Panc1 (cell line): ENCODE measurements at regions not wholly inside any gene's neighbourhood (a gene's known extent, or its start where the extent isn't known, plus 50 kb on each side); places are given as distances from the start of the nearest gene placed in this dataset.

Source experiments
- ATAC-seq: fragments of 200-7000 bp; cut with Tn5 transposase; 2 replicates; pipeline ENCODE4 v1.9.1; 2020; ENCODE audit warnings: mild to moderate bottlenecking, moderate library complexity
- BruUV-seq: library from RNA; stranded (reverse); fragments of 400-500 nt; replicated peaks from 2 replicates; lab custom pipeline; 2021; lab: Mats Ljungman, UMichigan
- CTCF ChIA-PET: fragments of 300-600 bp; sonication (Branson Sonifier 250); formaldehyde crosslinking; loops from one replicate; lab custom pipeline; 2022; ENCODE audit warnings: antibody characterized with exemption; lab: Charles Lee
- POLR2A ChIA-PET: fragments of 300-600 bp; sonication (Branson Sonifier 250); formaldehyde crosslinking; loops from one replicate; lab custom pipeline; 2022; ENCODE audit warnings: antibody characterized with exemption; lab: Charles Lee
- DNase-seq: peaks from one replicate; pipeline ENCODE4 v3.0.0-alpha.2; 2010; ENCODE audit warnings: low read depth, low spot score
- H3K27ac ChIP-seq: 2 replicates; pipeline ENCODE4 v1.5.1; 2011; ENCODE audit warnings: mild to moderate bottlenecking, low read length, inconsistent platforms
- H3K27me3 ChIP-seq: fragments of 200-500 bp; sonication (Bioruptor generic); 2 replicates; pipeline ENCODE4 v1.6.0; 2014; ENCODE audit warnings: low read length, inconsistent platforms; ENCODE audit not compliant: control insufficient read depth, insufficient read depth
- H3K36me3 ChIP-seq: fragments of 200-500 bp; sonication (Bioruptor generic); 2 replicates; pipeline ENCODE4 v1.5.1; 2014; ENCODE audit warnings: inconsistent platforms, mild to moderate bottlenecking, low read length, moderate library complexity; ENCODE audit not compliant: control insufficient read depth, insufficient read depth
- H3K4me1 ChIP-seq: 2 replicates; pipeline ENCODE4 v1.5.1; 2011; ENCODE audit warnings: inconsistent platforms, mild to moderate bottlenecking, low read length, moderate library complexity; ENCODE audit not compliant: control insufficient read depth, insufficient read depth
- H3K4me3 ChIP-seq, 2 experiments: 2 replicates each; pipeline ENCODE4 v1.5.1; 2011 to 2012; ENCODE audit warnings: low read depth in 2 of 2, low read length in 2 of 2, mild to moderate bottlenecking in 2 of 2, inconsistent platforms in 1 of 2, moderate library complexity in 1 of 2
- H3K9me3 ChIP-seq: fragments of 200-500 bp; sonication (Bioruptor generic); 2 replicates; pipeline ENCODE4 v1.5.1; 2014; ENCODE audit warnings: low read depth, mild to moderate bottlenecking, inconsistent platforms, low read length, moderate library complexity; ENCODE audit not compliant: control insufficient read depth, insufficient read depth
- POLR2AphosphoS5 ChIP-seq: IDR thresholded peaks from 2 replicates; pipeline ENCODE4 v1.6.1; 2012; ENCODE audit warnings: mild to moderate bottlenecking, low read depth, low read length, moderate library complexity
- SIN3A ChIP-seq: IDR thresholded peaks from 2 replicates; pipeline ENCODE4 v1.6.1; 2012; ENCODE audit warnings: low read depth, mild to moderate bottlenecking, low read length, moderate library complexity, borderline replicate concordance; ENCODE audit not compliant: insufficient read depth
- TCF7L2 ChIP-seq: IDR thresholded peaks from 2 replicates; pipeline ENCODE4 v1.6.1; 2011; ENCODE audit warnings: mild to moderate bottlenecking, low read depth, low read length, inconsistent platforms
- in situ Hi-C: cut with HindIII; loops from 2 replicates; pipeline ENCODE4 v1.10.0; 2016; ENCODE audit warnings: low sequenced_read_pairs, low pct_unique_long_range_greater_than_20kb
- intact Hi-C: fragments of 100-400 bp; cut with micrococcal nuclease; formaldehyde crosslinking; loops from one replicate; pipeline ENCODE4 v1.10.0; 2022; ENCODE audit not compliant: unreplicated experiment
- TF ChIP-seq, protein P1 (sequence below), 2 experiments: IDR thresholded peaks; 2 replicates each; pipeline ENCODE4 v1.6.1; 2011 to 2012; ENCODE audit warnings: low read depth in 2 of 2, control low read depth in 1 of 2, low read length in 1 of 2, mild to moderate bottlenecking in 1 of 2, moderate library complexity in 1 of 2; ENCODE audit not compliant: insufficient read depth in 1 of 2
- TF ChIP-seq, protein P2 (sequence below): fragments of 450-650 bp; IDR thresholded peaks from 2 replicates; pipeline ENCODE4 v1.5.1; 2017; ENCODE audit warnings: mild to moderate bottlenecking

GRCh38 chr6:169029861-169030260, 223.8 kb downstream of the THBS2 start:
- no peaks in the 10 kb centered on the region for H3K36me3 ChIP-seq
- no peaks in the 10 kb centered on the region for H3K9me3 ChIP-seq
- CTCF ChIA-PET, result no interaction called here
- no peak for TF ChIP-seq TCF7L2
- no peak for TF ChIP-seq POLR2AphosphoS5
- TF ChIP-seq, protein P1, sequence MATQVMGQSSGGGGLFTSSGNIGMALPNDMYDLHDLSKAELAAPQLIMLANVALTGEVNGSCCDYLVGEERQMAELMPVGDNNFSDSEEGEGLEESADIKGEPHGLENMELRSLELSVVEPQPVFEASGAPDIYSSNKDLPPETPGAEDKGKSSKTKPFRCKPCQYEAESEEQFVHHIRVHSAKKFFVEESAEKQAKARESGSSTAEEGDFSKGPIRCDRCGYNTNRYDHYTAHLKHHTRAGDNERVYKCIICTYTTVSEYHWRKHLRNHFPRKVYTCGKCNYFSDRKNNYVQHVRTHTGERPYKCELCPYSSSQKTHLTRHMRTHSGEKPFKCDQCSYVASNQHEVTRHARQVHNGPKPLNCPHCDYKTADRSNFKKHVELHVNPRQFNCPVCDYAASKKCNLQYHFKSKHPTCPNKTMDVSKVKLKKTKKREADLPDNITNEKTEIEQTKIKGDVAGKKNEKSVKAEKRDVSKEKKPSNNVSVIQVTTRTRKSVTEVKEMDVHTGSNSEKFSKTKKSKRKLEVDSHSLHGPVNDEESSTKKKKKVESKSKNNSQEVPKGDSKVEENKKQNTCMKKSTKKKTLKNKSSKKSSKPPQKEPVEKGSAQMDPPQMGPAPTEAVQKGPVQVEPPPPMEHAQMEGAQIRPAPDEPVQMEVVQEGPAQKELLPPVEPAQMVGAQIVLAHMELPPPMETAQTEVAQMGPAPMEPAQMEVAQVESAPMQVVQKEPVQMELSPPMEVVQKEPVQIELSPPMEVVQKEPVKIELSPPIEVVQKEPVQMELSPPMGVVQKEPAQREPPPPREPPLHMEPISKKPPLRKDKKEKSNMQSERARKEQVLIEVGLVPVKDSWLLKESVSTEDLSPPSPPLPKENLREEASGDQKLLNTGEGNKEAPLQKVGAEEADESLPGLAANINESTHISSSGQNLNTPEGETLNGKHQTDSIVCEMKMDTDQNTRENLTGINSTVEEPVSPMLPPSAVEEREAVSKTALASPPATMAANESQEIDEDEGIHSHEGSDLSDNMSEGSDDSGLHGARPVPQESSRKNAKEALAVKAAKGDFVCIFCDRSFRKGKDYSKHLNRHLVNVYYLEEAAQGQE (IDR thresholded peaks at IDR 0.05; ENCODE audit: insufficient read depth in 1 of 2, low read depth in 2 of 2, low read length in 1 of 2), result no peak
- TF ChIP-seq, protein P2, sequence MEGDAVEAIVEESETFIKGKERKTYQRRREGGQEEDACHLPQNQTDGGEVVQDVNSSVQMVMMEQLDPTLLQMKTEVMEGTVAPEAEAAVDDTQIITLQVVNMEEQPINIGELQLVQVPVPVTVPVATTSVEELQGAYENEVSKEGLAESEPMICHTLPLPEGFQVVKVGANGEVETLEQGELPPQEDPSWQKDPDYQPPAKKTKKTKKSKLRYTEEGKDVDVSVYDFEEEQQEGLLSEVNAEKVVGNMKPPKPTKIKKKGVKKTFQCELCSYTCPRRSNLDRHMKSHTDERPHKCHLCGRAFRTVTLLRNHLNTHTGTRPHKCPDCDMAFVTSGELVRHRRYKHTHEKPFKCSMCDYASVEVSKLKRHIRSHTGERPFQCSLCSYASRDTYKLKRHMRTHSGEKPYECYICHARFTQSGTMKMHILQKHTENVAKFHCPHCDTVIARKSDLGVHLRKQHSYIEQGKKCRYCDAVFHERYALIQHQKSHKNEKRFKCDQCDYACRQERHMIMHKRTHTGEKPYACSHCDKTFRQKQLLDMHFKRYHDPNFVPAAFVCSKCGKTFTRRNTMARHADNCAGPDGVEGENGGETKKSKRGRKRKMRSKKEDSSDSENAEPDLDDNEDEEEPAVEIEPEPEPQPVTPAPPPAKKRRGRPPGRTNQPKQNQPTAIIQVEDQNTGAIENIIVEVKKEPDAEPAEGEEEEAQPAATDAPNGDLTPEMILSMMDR, result no peak
- no peak for TF ChIP-seq SIN3A
- ATAC-seq (no peak), DNase-seq (no peak)
- H3K27me3 ChIP-seq, result no peaks in the 10 kb centered on the region
- H3K4me3 ChIP-seq, result no peak overlapping the region
- POLR2A ChIA-PET, result no interaction called here
- no TSS peak for BruUV-seq
- intact Hi-C loops, result no loop called here
- H3K4me1 ChIP-seq, result no peaks in the 10 kb centered on the region
- H3K27ac ChIP-seq, result no peak overlapping the region
- in situ Hi-C loops, result no loop called here

- H3K27ac ChIP-seq, result no peak overlapping the region
- in situ Hi-C loops (no loop called here), intact Hi-C loops (no loop called here)
- POLR2A ChIA-PET, result no interaction called here
- H3K4me1 ChIP-seq, result no peaks in the 10 kb centered on the region
- H3K4me3 ChIP-seq, result no peak overlapping the region
- CTCF ChIA-PET, result no interaction called here
- TF ChIP-seq, protein P1 (IDR thresholded peaks at IDR 0.05; ENCODE audit: insufficient read depth in 1 of 2, low read depth in 2 of 2, low read length in 1 of 2), result no peak
- no peak for TF ChIP-seq POLR2AphosphoS5
- TF ChIP-seq, protein P2, result no peak
- TF ChIP-seq TCF7L2, result no peak
- TF ChIP-seq SIN3A, result no peak
- H3K27me3 ChIP-seq, result no peaks in the 10 kb centered on the region
- no TSS peak for BruUV-seq
- H3K9me3 ChIP-seq, result no peaks in the 10 kb centered on the region
- DNase-seq, result no peak
- no peak for ATAC-seq
- no peaks in the 10 kb centered on the region for H3K36me3 ChIP-seq
Observed at GRCh38 chr6:169028343-169028742, 225.3 kb downstream of the THBS2 start.
